Fibroblast of lung (primary cell): ENCODE measurements at regions not wholly inside any gene's neighbourhood (a gene's known extent, or its start where the extent isn't known, plus 50 kb on each side); places are given as distances from the start of the nearest gene placed in this dataset.
"Not testable (repeated sequence)": the region's sequence is repeated elsewhere in the genome, so short reads cannot be mapped to it uniquely, and the experiment has no call there.

Source experiments
- EZH2 ChIP-seq: IDR thresholded peaks from 2 replicates; pipeline ENCODE4 v1.5.1; 2012; ENCODE audit warnings: low read length, control low read depth, mild to moderate bottlenecking; ENCODE audit errors: missing control alignments
- TF ChIP-seq, protein P1 (sequence below), 2 donors: IDR thresholded peaks in 1 of 2; conservative IDR thresholded peaks in 1 of 2; 1 replicate in 1 of 2; 2 replicates in 1 of 2; pipeline ENCODE4 v1.5.1; 2011 to 2012; ENCODE audit warnings: low read length in 2 of 2, control low read depth in 1 of 2, inconsistent platforms in 1 of 2, low read depth in 1 of 2, mild to moderate bottlenecking in 1 of 2

DNA sequence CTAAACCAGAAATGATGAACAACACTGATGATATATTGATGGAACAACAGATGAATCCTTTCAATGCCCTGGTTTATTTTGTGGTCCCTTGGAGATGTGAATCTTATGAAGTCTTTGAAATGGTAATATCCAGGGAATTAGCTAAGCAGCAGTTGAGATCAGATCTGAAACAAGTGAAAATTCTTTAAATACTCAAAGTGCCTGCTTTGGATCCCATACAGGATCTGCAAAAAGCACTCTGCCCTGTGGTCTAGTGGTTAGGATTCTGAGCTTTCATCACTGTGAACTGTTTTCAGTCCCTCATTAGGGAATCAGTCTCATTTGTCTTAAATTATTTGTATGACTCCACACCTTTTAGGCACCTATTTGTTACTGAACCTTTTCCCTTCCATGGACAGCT is 211.3 kb upstream of the TGIF2LY start:
- TF ChIP-seq, protein P1, sequence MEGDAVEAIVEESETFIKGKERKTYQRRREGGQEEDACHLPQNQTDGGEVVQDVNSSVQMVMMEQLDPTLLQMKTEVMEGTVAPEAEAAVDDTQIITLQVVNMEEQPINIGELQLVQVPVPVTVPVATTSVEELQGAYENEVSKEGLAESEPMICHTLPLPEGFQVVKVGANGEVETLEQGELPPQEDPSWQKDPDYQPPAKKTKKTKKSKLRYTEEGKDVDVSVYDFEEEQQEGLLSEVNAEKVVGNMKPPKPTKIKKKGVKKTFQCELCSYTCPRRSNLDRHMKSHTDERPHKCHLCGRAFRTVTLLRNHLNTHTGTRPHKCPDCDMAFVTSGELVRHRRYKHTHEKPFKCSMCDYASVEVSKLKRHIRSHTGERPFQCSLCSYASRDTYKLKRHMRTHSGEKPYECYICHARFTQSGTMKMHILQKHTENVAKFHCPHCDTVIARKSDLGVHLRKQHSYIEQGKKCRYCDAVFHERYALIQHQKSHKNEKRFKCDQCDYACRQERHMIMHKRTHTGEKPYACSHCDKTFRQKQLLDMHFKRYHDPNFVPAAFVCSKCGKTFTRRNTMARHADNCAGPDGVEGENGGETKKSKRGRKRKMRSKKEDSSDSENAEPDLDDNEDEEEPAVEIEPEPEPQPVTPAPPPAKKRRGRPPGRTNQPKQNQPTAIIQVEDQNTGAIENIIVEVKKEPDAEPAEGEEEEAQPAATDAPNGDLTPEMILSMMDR (conservative IDR thresholded peaks at IDR 0.05 in 1 of 2, IDR thresholded peaks at IDR 0.05 in 1 of 2; ENCODE audit: low read depth in 1 of 2, low read length in 2 of 2) = not testable (repeated sequence)
- not testable (repeated sequence) for TF ChIP-seq EZH2
